ENCODE measurements at regions not wholly inside any gene's neighbourhood (a gene's known extent, or its start where the extent isn't known, plus 50 kb on each side); places are given as distances from the start of the nearest gene placed in this dataset.

GRCh38 chr5:28421141-28421540 lies 1382.8 kb upstream of the CDH9 start:
- TF ChIP-seq CTCF (IDR thresholded peaks at IDR 0.05) (no peak), POLR2A (IDR thresholded peaks at IDR 0.05; ENCODE audit: low read depth) (no peak), POLR2AphosphoS5 (IDR thresholded peaks at IDR 0.05) (no peak), EP300 (IDR thresholded peaks at IDR 0.05) (no peak)
